NT2/D1 (cell line): ENCODE measurements at regions not wholly inside any gene's neighbourhood (a gene's known extent, or its start where the extent isn't known, plus 50 kb on each side); places are given as distances from the start of the nearest gene placed in this dataset.

Experiments used
- SUZ12 ChIP-seq: IDR thresholded peaks from 2 replicates; pipeline ENCODE4 v1.6.1; 2011; ENCODE audit not compliant: insufficient read length, insufficient read depth; ENCODE audit errors: extremely low read depth
- YY1 ChIP-seq: IDR thresholded peaks from 2 replicates; pipeline ENCODE4 v1.6.1; 2011; ENCODE audit not compliant: insufficient read length, insufficient read depth
- ZNF274 ChIP-seq: IDR thresholded peaks from 2 replicates; pipeline ENCODE4 v1.6.1; 2011; ENCODE audit warnings: mild to moderate bottlenecking, low read depth, low read length

GRCh38 chr1:25091658-25092057 is 140.6 kb downstream of the SYF2 start:
- TF ChIP-seq SUZ12 (no peak), YY1 (no peak), ZNF274 (no peak)
